ENCODE measurements at regions not wholly inside any gene's neighbourhood (a gene's known extent, or its start where the extent isn't known, plus 50 kb on each side); places are given as distances from the start of the nearest gene placed in this dataset.

GRCh38 chr10:128241023-128241422, 114.8 kb upstream of the MKI67 start:
- TF ChIP-seq CTCF (IDR thresholded peaks at IDR 0.05; ENCODE audit: poor library complexity, severe bottlenecking) (no peak), POLR2AphosphoS5 (IDR thresholded peaks at IDR 0.05) (no peak), EZH2 (IDR thresholded peaks at IDR 0.05; ENCODE audit: borderline replicate concordance, insufficient read depth, low read length, poor library complexity, severe bottlenecking) (no peak), RAD21 (conservative IDR thresholded peaks at IDR 0.05) (no peak), REST (IDR thresholded peaks at IDR 0.05; ENCODE audit: borderline replicate concordance) (no peak), TAF1 (IDR thresholded peaks at IDR 0.05; ENCODE audit: low read depth) (no peak), EP300 (conservative IDR thresholded peaks at IDR 0.05; ENCODE audit: poor library complexity, severe bottlenecking) (no peak), MXI1 (conservative IDR thresholded peaks at IDR 0.05; ENCODE audit: poor library complexity, severe bottlenecking) (no peak)
